ENCODE measurements at regions not wholly inside any gene's neighbourhood (a gene's known extent, or its start where the extent isn't known, plus 50 kb on each side); places are given as distances from the start of the nearest gene placed in this dataset.

DNA sequence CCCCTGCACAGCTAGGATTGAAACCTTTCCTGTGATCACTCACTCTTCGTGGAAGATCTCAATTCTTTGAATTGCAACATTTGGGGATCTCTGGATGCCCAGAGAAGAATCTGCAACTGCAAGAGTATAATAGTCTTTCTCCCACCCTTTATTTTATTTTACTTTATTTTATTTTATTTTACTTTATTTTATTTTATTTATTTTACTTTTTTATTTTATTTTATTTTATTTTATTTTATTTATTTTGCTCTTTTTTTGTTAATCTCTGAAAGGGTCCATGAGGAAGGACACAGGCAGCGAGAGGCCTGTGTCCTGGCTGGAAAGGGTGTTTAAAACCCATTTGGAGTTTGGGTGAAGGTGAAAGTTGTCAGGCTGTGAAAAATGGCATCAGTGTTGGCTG lies 181.4 kb downstream of the TMEM182 start (continued):
- no peak for TF ChIP-seq ZNF737 (CRISPR knock-in tag; IDR thresholded peaks at IDR 0.05; ENCODE audit: borderline replicate concordance)
- no peak for TF ChIP-seq BRD4 (CRISPR knock-in tag; IDR thresholded peaks at IDR 0.05)
- TF ChIP-seq ARID5B (CRISPR knock-in tag; IDR thresholded peaks at IDR 0.05) = no peak
- no peak for TF ChIP-seq NFKB2 (CRISPR knock-in tag; IDR thresholded peaks at IDR 0.05; ENCODE audit: borderline replicate concordance)
- no peak for TF ChIP-seq ZNF614 (CRISPR knock-in tag; IDR thresholded peaks at IDR 0.05; ENCODE audit: borderline replicate concordance)
- no peak for TF ChIP-seq ZNF484 (CRISPR knock-in tag; IDR thresholded peaks at IDR 0.05; ENCODE audit: borderline replicate concordance, low read depth)
- no peak for TF ChIP-seq MTA3 (CRISPR knock-in tag; IDR thresholded peaks at IDR 0.05)
- no peak for TF ChIP-seq ZNF777 (CRISPR knock-in tag; IDR thresholded peaks at IDR 0.05)
- no peak for TF ChIP-seq FIP1L1 (IDR thresholded peaks at IDR 0.05; ENCODE audit: borderline replicate concordance, insufficient read depth, low read depth, low read length)
- TF ChIP-seq ZGPAT (CRISPR knock-in tag; IDR thresholded peaks at IDR 0.05) = no peak
- no peak for TF ChIP-seq ZMYM4 (CRISPR knock-in tag; IDR thresholded peaks at IDR 0.05)
- TF ChIP-seq SIX4 (CRISPR knock-in tag; IDR thresholded peaks at IDR 0.05) = no peak
